Activated T-cell treated with anti-CD3 and anti-CD28 coated beads, Interleukin-2, amount 50 U/mL, for 4 hours (primary cell): ENCODE measurements at regions not wholly inside any gene's neighbourhood (a gene's known extent, or its start where the extent isn't known, plus 50 kb on each side); places are given as distances from the start of the nearest gene placed in this dataset.
"Not testable (repeated sequence)": the region's sequence is repeated elsewhere in the genome, so short reads cannot be mapped to it uniquely, and the experiment has no call there.

ENCODE experiments used
- ATAC-seq, 2 donors: fragments of 200-7000 bp; cut with Tn5 transposase; one replicate each; pipeline ENCODE4 v1.10.0; 2021
- DNase-seq: peaks from one replicate; pipeline ENCODE4 v3.0.0-alpha.2; 2020
- H3K27me3 Mint-ChIP-seq: one replicate; pipeline ENCODE4 v1.8.0; 2021; ENCODE audit warnings: low read depth, mixed read lengths
- H3K36me3 Mint-ChIP-seq: one replicate; pipeline ENCODE4 v1.8.0; 2022; ENCODE audit warnings: mixed read lengths; ENCODE audit not compliant: insufficient read depth
- H3K4me1 Mint-ChIP-seq: one replicate; pipeline ENCODE4 v1.8.0; 2021; ENCODE audit warnings: low read depth, mixed read lengths
- H3K4me3 Mint-ChIP-seq: one replicate; pipeline ENCODE4 v1.8.0; 2021; ENCODE audit warnings: mild to moderate bottlenecking, moderate library complexity, mixed read lengths
- H3K9me3 Mint-ChIP-seq: one replicate; pipeline ENCODE4 v1.8.0; 2021; ENCODE audit warnings: mixed read lengths

GRCh38 chrX:94743478-94743877 lies 1069.5 kb downstream of the FAM133A start:
- Mint-ChIP-seq H3K9me3 (no peaks in the 10 kb centered on the region), H3K36me3 (no peaks in the 10 kb centered on the region)

GRCh38 chrX:94744786-94745185 lies 1070.8 kb downstream of the FAM133A start:
- DNase-seq (no peak), ATAC-seq (peak in 1 of 2 donors; percentile 46)
- no peaks in the 10 kb centered on the region for H3K9me3 Mint-ChIP-seq
- no peaks in the 10 kb centered on the region for H3K36me3 Mint-ChIP-seq
- no peaks in the 10 kb centered on the region for H3K4me1 Mint-ChIP-seq
- H3K4me3 Mint-ChIP-seq: no peak overlapping the region
- H3K27me3 Mint-ChIP-seq: no peaks in the 10 kb centered on the region

More at GRCh38 chrX:94743478-94743877, 1069.5 kb downstream of the FAM133A start:
- no peaks in the 10 kb centered on the region for H3K27me3 Mint-ChIP-seq
- H3K4me1 Mint-ChIP-seq: no peaks in the 10 kb centered on the region
- peak in 1 of 2 donors; percentile 75 for ATAC-seq
- H3K4me3 Mint-ChIP-seq: no peak overlapping the region
- DNase-seq: no peak

- Mint-ChIP-seq H3K4me3 (no peak overlapping the region), H3K4me1 (no peaks in the 10 kb centered on the region), H3K9me3 (no peaks in the 10 kb centered on the region), H3K36me3 (no peaks in the 10 kb centered on the region), H3K27me3 (no peaks in the 10 kb centered on the region)
- DNase-seq (no peak), ATAC-seq (no peak)
Measured at GRCh38 chrX:94751611-94752010, 1077.6 kb downstream of the FAM133A start.

GRCh38 chrX:94752434-94753169 lies 1078.6 kb downstream of the FAM133A start:
- DNase-seq: no peak
- H3K27me3 Mint-ChIP-seq: no peaks in the 10 kb centered on the region
- H3K9me3 Mint-ChIP-seq: no peaks in the 10 kb centered on the region
- no peaks in the 10 kb centered on the region for H3K36me3 Mint-ChIP-seq
- H3K4me3 Mint-ChIP-seq: no peak overlapping the region
- no peak for ATAC-seq
- H3K4me1 Mint-ChIP-seq: no peaks in the 10 kb centered on the region

GRCh38 chrX:94758130-94758529 lies 1084.1 kb downstream of the FAM133A start:
- H3K4me3 Mint-ChIP-seq: no peak overlapping the region
- H3K36me3 Mint-ChIP-seq: no peaks in the 10 kb centered on the region
- DNase-seq: no peak
- no peaks in the 10 kb centered on the region for H3K27me3 Mint-ChIP-seq
- H3K4me1 Mint-ChIP-seq: no peaks in the 10 kb centered on the region
- no peak for ATAC-seq
- no peaks in the 10 kb centered on the region for H3K9me3 Mint-ChIP-seq

- no peaks in the 10 kb centered on the region for H3K4me1 Mint-ChIP-seq
Measured at GRCh38 chrX:94775640-94776039, 1101.6 kb downstream of the FAM133A start.

GRCh38 chrX:94813541-94813940 lies 1139.5 kb downstream of the FAM133A start:
- Mint-ChIP-seq H3K4me1 (no peaks in the 10 kb centered on the region), H3K27me3 (no peaks in the 10 kb centered on the region), H3K36me3 (no peaks in the 10 kb centered on the region), H3K9me3 (peaks cover 10% of the 10 kb centered on the region), H3K4me3 (no peak overlapping the region)
- ATAC-seq (no peak), DNase-seq (no peak)

More at GRCh38 chrX:94775640-94776039, 1101.6 kb downstream of the FAM133A start:
- H3K9me3 Mint-ChIP-seq: no peaks in the 10 kb centered on the region
- no peak overlapping the region for H3K4me3 Mint-ChIP-seq
- H3K27me3 Mint-ChIP-seq: no peaks in the 10 kb centered on the region
- no peaks in the 10 kb centered on the region for H3K36me3 Mint-ChIP-seq
- ATAC-seq: no peak
- DNase-seq: no peak

GRCh38 chrX:94814216-94814615 lies 1140.2 kb downstream of the FAM133A start:
- H3K36me3 Mint-ChIP-seq: no peaks in the 10 kb centered on the region
- peaks cover 10% of the 10 kb centered on the region for H3K9me3 Mint-ChIP-seq
- DNase-seq: no peak
- no peak for ATAC-seq
- no peak overlapping the region for H3K4me3 Mint-ChIP-seq
- H3K4me1 Mint-ChIP-seq: no peaks in the 10 kb centered on the region
- H3K27me3 Mint-ChIP-seq: no peaks in the 10 kb centered on the region

- Mint-ChIP-seq H3K27me3 (no peaks in the 10 kb centered on the region), H3K4me3 (no peak overlapping the region), H3K36me3 (no peaks in the 10 kb centered on the region), H3K9me3 (no peaks in the 10 kb centered on the region), H3K4me1 (no peaks in the 10 kb centered on the region)
- peak in 1 of 2 donors; percentile 58 for ATAC-seq
- no peak for DNase-seq
Measured at GRCh38 chrX:94830717-94831116, 1156.7 kb downstream of the FAM133A start.

GRCh38 chrX:94831364-94831763 lies 1157.4 kb downstream of the FAM133A start:
- H3K9me3 Mint-ChIP-seq: no peaks in the 10 kb centered on the region
- no peaks in the 10 kb centered on the region for H3K4me1 Mint-ChIP-seq
- no peaks in the 10 kb centered on the region for H3K27me3 Mint-ChIP-seq
- DNase-seq: no peak
- H3K4me3 Mint-ChIP-seq: no peak overlapping the region
- no peaks in the 10 kb centered on the region for H3K36me3 Mint-ChIP-seq
- no peak for ATAC-seq

- Mint-ChIP-seq H3K27me3 (no peaks in the 10 kb centered on the region), H3K36me3 (no peaks in the 10 kb centered on the region), H3K9me3 (no peaks in the 10 kb centered on the region), H3K4me1 (no peaks in the 10 kb centered on the region), H3K4me3 (no peak overlapping the region)
- no peak for ATAC-seq
- DNase-seq: no peak
Measured at GRCh38 chrX:94834226-94834625, 1160.2 kb downstream of the FAM133A start.

GRCh38 chrX:94850811-94851210 lies 1176.8 kb downstream of the FAM133A start:
- Mint-ChIP-seq H3K27me3 (no peaks in the 10 kb centered on the region), H3K4me3 (no peak overlapping the region), H3K36me3 (no peaks in the 10 kb centered on the region), H3K4me1 (no peaks in the 10 kb centered on the region), H3K9me3 (no peaks in the 10 kb centered on the region)
- ATAC-seq: no peak
- no peak for DNase-seq

GRCh38 chrX:94854251-94854650 lies 1180.2 kb downstream of the FAM133A start:
- Mint-ChIP-seq H3K36me3 (no peaks in the 10 kb centered on the region), H3K4me3 (no peak overlapping the region), H3K4me1 (no peaks in the 10 kb centered on the region), H3K9me3 (no peaks in the 10 kb centered on the region), H3K27me3 (no peaks in the 10 kb centered on the region)
- no peak for DNase-seq
- ATAC-seq: no peak

- not testable (repeated sequence) for ATAC-seq, DNase-seq, H3K27me3 Mint-ChIP-seq, H3K4me3 Mint-ChIP-seq, H3K36me3 Mint-ChIP-seq, H3K4me1 Mint-ChIP-seq, H3K9me3 Mint-ChIP-seq
Measured at GRCh38 chrX:94862470-94862869, 1188.5 kb downstream of the FAM133A start.

GRCh38 chrX:94871640-94872039 lies 1197.6 kb downstream of the FAM133A start:
- peaks cover 12% of the 10 kb centered on the region for H3K9me3 Mint-ChIP-seq
- DNase-seq: no peak
- no peak for ATAC-seq
- H3K36me3 Mint-ChIP-seq: no peaks in the 10 kb centered on the region
- H3K4me1 Mint-ChIP-seq: no peaks in the 10 kb centered on the region
- H3K27me3 Mint-ChIP-seq: no peaks in the 10 kb centered on the region
- no peak overlapping the region for H3K4me3 Mint-ChIP-seq
